ENCODE measurements at regions not wholly inside any gene's neighbourhood (a gene's known extent, or its start where the extent isn't known, plus 50 kb on each side); places are given as distances from the start of the nearest gene placed in this dataset.

GRCh38 chr2:207318181-207318628, 152.5 kb upstream of the KLF7 start:
- TF ChIP-seq SUZ12 (IDR thresholded peaks at IDR 0.05; ENCODE audit: extremely low read depth, insufficient read depth, insufficient read length), result no peak
- TF ChIP-seq ZNF274 (IDR thresholded peaks at IDR 0.05; ENCODE audit: low read depth, low read length), result no peak
- no peak for TF ChIP-seq YY1 (IDR thresholded peaks at IDR 0.05; ENCODE audit: insufficient read depth, insufficient read length)
- no peak overlapping the region for H3K9ac ChIP-seq (ENCODE audit: insufficient read length, low read depth)
- H3K27me3 ChIP-seq (ENCODE audit: insufficient read depth, insufficient read length), result no peaks in the 10 kb centered on the region
- no peaks in the 10 kb centered on the region for H3K36me3 ChIP-seq (ENCODE audit: insufficient read depth, insufficient read length, low read length)
- no peak for DNase-seq (ENCODE audit: low read depth, low spot score)
- H3K9me3 ChIP-seq (ENCODE audit: insufficient read depth, low read length), result no peaks in the 10 kb centered on the region
- no peak overlapping the region for H3K4me3 ChIP-seq (ENCODE audit: insufficient read length, low read depth)
- H3K4me1 ChIP-seq (ENCODE audit: insufficient read depth, insufficient read length), result peaks cover 3% of the 10 kb centered on the region

- DNase-seq (ENCODE audit: low read depth, low spot score), result no peak
- TF ChIP-seq ZNF274 (IDR thresholded peaks at IDR 0.05; ENCODE audit: low read depth, low read length) (no peak), SUZ12 (IDR thresholded peaks at IDR 0.05; ENCODE audit: extremely low read depth, insufficient read depth, insufficient read length) (no peak), YY1 (IDR thresholded peaks at IDR 0.05; ENCODE audit: insufficient read depth, insufficient read length) (no peak)
- H3K9me3 ChIP-seq (ENCODE audit: insufficient read depth, low read length), result no peaks in the 10 kb centered on the region
- H3K36me3 ChIP-seq (ENCODE audit: insufficient read depth, insufficient read length, low read length), result no peaks in the 10 kb centered on the region
- no peaks in the 10 kb centered on the region for H3K27me3 ChIP-seq (ENCODE audit: insufficient read depth, insufficient read length)
- H3K4me3 ChIP-seq (ENCODE audit: insufficient read length, low read depth), result no peak overlapping the region
- peaks cover 3% of the 10 kb centered on the region for H3K4me1 ChIP-seq (ENCODE audit: insufficient read depth, insufficient read length)
- H3K9ac ChIP-seq (ENCODE audit: insufficient read length, low read depth), result no peak overlapping the region
Measured at GRCh38 chr2:207319316-207319715, 153.6 kb upstream of the KLF7 start.

- TF ChIP-seq SUZ12 (IDR thresholded peaks at IDR 0.05; ENCODE audit: extremely low read depth, insufficient read depth, insufficient read length) (no peak), ZNF274 (IDR thresholded peaks at IDR 0.05; ENCODE audit: low read depth, low read length) (no peak), YY1 (IDR thresholded peaks at IDR 0.05; ENCODE audit: insufficient read depth, insufficient read length) (no peak)
- H3K4me1 ChIP-seq (ENCODE audit: insufficient read depth, insufficient read length), result no peaks in the 10 kb centered on the region
- H3K36me3 ChIP-seq (ENCODE audit: insufficient read depth, insufficient read length, low read length), result no peaks in the 10 kb centered on the region
- no peak overlapping the region for H3K4me3 ChIP-seq (ENCODE audit: insufficient read length, low read depth)
- H3K9ac ChIP-seq (ENCODE audit: insufficient read length, low read depth), result no peak overlapping the region
- DNase-seq (ENCODE audit: low read depth, low spot score), result no peak
- H3K9me3 ChIP-seq (ENCODE audit: insufficient read depth, low read length), result no peaks in the 10 kb centered on the region
- H3K27me3 ChIP-seq (ENCODE audit: insufficient read depth, insufficient read length), result no peaks in the 10 kb centered on the region
Measured at GRCh38 chr2:207320381-207321159, 154.8 kb upstream of the KLF7 start.

- H3K27me3 ChIP-seq (ENCODE audit: insufficient read depth, insufficient read length), result no peaks in the 10 kb centered on the region
- H3K9me3 ChIP-seq (ENCODE audit: insufficient read depth, low read length), result no peaks in the 10 kb centered on the region
- TF ChIP-seq YY1 (IDR thresholded peaks at IDR 0.05; ENCODE audit: insufficient read depth, insufficient read length) (no peak), SUZ12 (IDR thresholded peaks at IDR 0.05; ENCODE audit: extremely low read depth, insufficient read depth, insufficient read length) (no peak), ZNF274 (IDR thresholded peaks at IDR 0.05; ENCODE audit: low read depth, low read length) (no peak)
- no peaks in the 10 kb centered on the region for H3K4me1 ChIP-seq (ENCODE audit: insufficient read depth, insufficient read length)
- no peaks in the 10 kb centered on the region for H3K36me3 ChIP-seq (ENCODE audit: insufficient read depth, insufficient read length, low read length)
- DNase-seq (ENCODE audit: low read depth, low spot score), result no peak
- no peak overlapping the region for H3K4me3 ChIP-seq (ENCODE audit: insufficient read length, low read depth)
- H3K9ac ChIP-seq (ENCODE audit: insufficient read length, low read depth), result no peak overlapping the region
Measured at GRCh38 chr2:207321514-207321913, 155.8 kb upstream of the KLF7 start.

- no peak for TF ChIP-seq ZNF274 (IDR thresholded peaks at IDR 0.05; ENCODE audit: low read depth, low read length)
- no peak for TF ChIP-seq SUZ12 (IDR thresholded peaks at IDR 0.05; ENCODE audit: extremely low read depth, insufficient read depth, insufficient read length)
- no peak for TF ChIP-seq YY1 (IDR thresholded peaks at IDR 0.05; ENCODE audit: insufficient read depth, insufficient read length)
- Histone ChIP-seq H3K4me3 (ENCODE audit: insufficient read length, low read depth) (no peak overlapping the region), H3K27me3 (ENCODE audit: insufficient read depth, insufficient read length) (no peaks in the 10 kb centered on the region), H3K4me1 (ENCODE audit: insufficient read depth, insufficient read length) (no peaks in the 10 kb centered on the region), H3K9ac (ENCODE audit: insufficient read length, low read depth) (no peak overlapping the region), H3K36me3 (ENCODE audit: insufficient read depth, insufficient read length, low read length) (no peaks in the 10 kb centered on the region), H3K9me3 (ENCODE audit: insufficient read depth, low read length) (no peaks in the 10 kb centered on the region)
- DNase-seq (ENCODE audit: low read depth, low spot score), result no peak
Measured at GRCh38 chr2:207324001-207324400, 158.3 kb upstream of the KLF7 start.

- Histone ChIP-seq H3K9ac (ENCODE audit: insufficient read length, low read depth) (no peak overlapping the region), H3K27me3 (ENCODE audit: insufficient read depth, insufficient read length) (no peaks in the 10 kb centered on the region), H3K9me3 (ENCODE audit: insufficient read depth, low read length) (no peaks in the 10 kb centered on the region), H3K4me3 (ENCODE audit: insufficient read length, low read depth) (no peak overlapping the region), H3K36me3 (ENCODE audit: insufficient read depth, insufficient read length, low read length) (no peaks in the 10 kb centered on the region), H3K4me1 (ENCODE audit: insufficient read depth, insufficient read length) (no peaks in the 10 kb centered on the region)
- no peak for DNase-seq (ENCODE audit: low read depth, low spot score)
- TF ChIP-seq ZNF274 (IDR thresholded peaks at IDR 0.05; ENCODE audit: low read depth, low read length) (no peak), YY1 (IDR thresholded peaks at IDR 0.05; ENCODE audit: insufficient read depth, insufficient read length) (no peak), SUZ12 (IDR thresholded peaks at IDR 0.05; ENCODE audit: extremely low read depth, insufficient read depth, insufficient read length) (no peak)
Measured at GRCh38 chr2:207327513-207327912, 161.8 kb upstream of the KLF7 start.

GRCh38 chr2:207328944-207329386, 163.2 kb upstream of the KLF7 start:
- TF ChIP-seq SUZ12 (IDR thresholded peaks at IDR 0.05; ENCODE audit: extremely low read depth, insufficient read depth, insufficient read length) (no peak), YY1 (IDR thresholded peaks at IDR 0.05; ENCODE audit: insufficient read depth, insufficient read length) (no peak), ZNF274 (IDR thresholded peaks at IDR 0.05; ENCODE audit: low read depth, low read length) (no peak)
- no peak overlapping the region for H3K9ac ChIP-seq (ENCODE audit: insufficient read length, low read depth)
- no peak for DNase-seq (ENCODE audit: low read depth, low spot score)
- H3K36me3 ChIP-seq (ENCODE audit: insufficient read depth, insufficient read length, low read length), result no peaks in the 10 kb centered on the region
- no peaks in the 10 kb centered on the region for H3K9me3 ChIP-seq (ENCODE audit: insufficient read depth, low read length)
- H3K4me1 ChIP-seq (ENCODE audit: insufficient read depth, insufficient read length), result peaks cover 2% of the 10 kb centered on the region
- no peak overlapping the region for H3K4me3 ChIP-seq (ENCODE audit: insufficient read length, low read depth)
- no peaks in the 10 kb centered on the region for H3K27me3 ChIP-seq (ENCODE audit: insufficient read depth, insufficient read length)

Measured in NT2/D1 (cell line).